ENCODE measurements at regions not wholly inside any gene's neighbourhood (a gene's known extent, or its start where the extent isn't known, plus 50 kb on each side); places are given as distances from the start of the nearest gene placed in this dataset.

- Histone ChIP-seq H3K27me3 (ENCODE audit: control insufficient read depth, insufficient read depth, low read length) (no peaks in the 10 kb centered on the region), H3K4me1 (ENCODE audit: control insufficient read depth, insufficient read depth, low read length) (no peaks in the 10 kb centered on the region), H3K9ac (ENCODE audit: low read length) (no peak overlapping the region), H3K27ac (ENCODE audit: low read depth, low read length) (no peak overlapping the region), H3K36me3 (ENCODE audit: control insufficient read depth, insufficient read depth, low read length) (no peaks in the 10 kb centered on the region), H3K4me3 (ENCODE audit: low read length) (no peak overlapping the region)
Observed at GRCh38 chr13:79874396-79875360, 393.7 kb downstream of the NDFIP2 start.

- Histone ChIP-seq H3K4me1 (ENCODE audit: control insufficient read depth, insufficient read depth, low read length) (no peaks in the 10 kb centered on the region), H3K27me3 (ENCODE audit: control insufficient read depth, insufficient read depth, low read length) (no peaks in the 10 kb centered on the region), H3K9ac (ENCODE audit: low read length) (no peak overlapping the region), H3K4me3 (ENCODE audit: low read length) (no peak overlapping the region), H3K27ac (ENCODE audit: low read depth, low read length) (no peak overlapping the region), H3K36me3 (ENCODE audit: control insufficient read depth, insufficient read depth, low read length) (no peaks in the 10 kb centered on the region)
Observed at GRCh38 chr13:79871594-79871993, 390.6 kb downstream of the NDFIP2 start.

- Histone ChIP-seq H3K4me1 (ENCODE audit: control insufficient read depth, insufficient read depth, low read length) (no peaks in the 10 kb centered on the region), H3K27ac (ENCODE audit: low read depth, low read length) (no peak overlapping the region), H3K4me3 (ENCODE audit: low read length) (no peak overlapping the region), H3K27me3 (ENCODE audit: control insufficient read depth, insufficient read depth, low read length) (no peaks in the 10 kb centered on the region), H3K9ac (ENCODE audit: low read length) (no peak overlapping the region), H3K36me3 (ENCODE audit: control insufficient read depth, insufficient read depth, low read length) (no peaks in the 10 kb centered on the region)
Observed at GRCh38 chr13:79870766-79871165, 389.8 kb downstream of the NDFIP2 start.

GRCh38 chr13:79870123-79870522, 389.2 kb downstream of the NDFIP2 start:
- no peak overlapping the region for H3K27ac ChIP-seq (ENCODE audit: low read depth, low read length)
- H3K27me3 ChIP-seq (ENCODE audit: control insufficient read depth, insufficient read depth, low read length): no peaks in the 10 kb centered on the region
- H3K4me3 ChIP-seq (ENCODE audit: low read length): no peak overlapping the region
- H3K9ac ChIP-seq (ENCODE audit: low read length): no peak overlapping the region
- H3K4me1 ChIP-seq (ENCODE audit: control insufficient read depth, insufficient read depth, low read length): no peaks in the 10 kb centered on the region
- H3K36me3 ChIP-seq (ENCODE audit: control insufficient read depth, insufficient read depth, low read length): no peaks in the 10 kb centered on the region

GRCh38 chr13:79869326-79869725, 388.4 kb downstream of the NDFIP2 start:
- H3K27ac ChIP-seq (ENCODE audit: low read depth, low read length): no peak overlapping the region
- H3K36me3 ChIP-seq (ENCODE audit: control insufficient read depth, insufficient read depth, low read length): no peaks in the 10 kb centered on the region
- no peaks in the 10 kb centered on the region for H3K4me1 ChIP-seq (ENCODE audit: control insufficient read depth, insufficient read depth, low read length)
- no peak overlapping the region for H3K9ac ChIP-seq (ENCODE audit: low read length)
- H3K27me3 ChIP-seq (ENCODE audit: control insufficient read depth, insufficient read depth, low read length): no peaks in the 10 kb centered on the region
- H3K4me3 ChIP-seq (ENCODE audit: low read length): no peak overlapping the region

- Histone ChIP-seq H3K9ac (ENCODE audit: low read length) (no peak overlapping the region), H3K4me3 (ENCODE audit: low read length) (no peak overlapping the region), H3K27ac (ENCODE audit: low read depth, low read length) (no peak overlapping the region), H3K4me1 (ENCODE audit: control insufficient read depth, insufficient read depth, low read length) (no peaks in the 10 kb centered on the region), H3K36me3 (ENCODE audit: control insufficient read depth, insufficient read depth, low read length) (no peaks in the 10 kb centered on the region), H3K27me3 (ENCODE audit: control insufficient read depth, insufficient read depth, low read length) (no peaks in the 10 kb centered on the region)
Observed at GRCh38 chr13:79867254-79867653, 386.3 kb downstream of the NDFIP2 start.

- H3K4me3 ChIP-seq (ENCODE audit: low read length): no peak overlapping the region
- H3K27ac ChIP-seq (ENCODE audit: low read depth, low read length): no peak overlapping the region
- H3K27me3 ChIP-seq (ENCODE audit: control insufficient read depth, insufficient read depth, low read length): no peaks in the 10 kb centered on the region
- H3K36me3 ChIP-seq (ENCODE audit: control insufficient read depth, insufficient read depth, low read length): no peaks in the 10 kb centered on the region
- no peak overlapping the region for H3K9ac ChIP-seq (ENCODE audit: low read length)
- no peaks in the 10 kb centered on the region for H3K4me1 ChIP-seq (ENCODE audit: control insufficient read depth, insufficient read depth, low read length)
Observed at GRCh38 chr13:79866436-79866835, 385.5 kb downstream of the NDFIP2 start.

- Histone ChIP-seq H3K4me1 (ENCODE audit: control insufficient read depth, insufficient read depth, low read length) (no peaks in the 10 kb centered on the region), H3K9ac (ENCODE audit: low read length) (no peak overlapping the region), H3K27me3 (ENCODE audit: control insufficient read depth, insufficient read depth, low read length) (no peaks in the 10 kb centered on the region), H3K4me3 (ENCODE audit: low read length) (no peak overlapping the region), H3K27ac (ENCODE audit: low read depth, low read length) (no peak overlapping the region), H3K36me3 (ENCODE audit: control insufficient read depth, insufficient read depth, low read length) (no peaks in the 10 kb centered on the region)
Observed at GRCh38 chr13:79862515-79862914, 381.6 kb downstream of the NDFIP2 start.

GRCh38 chr13:79861731-79862130, 380.8 kb downstream of the NDFIP2 start:
- Histone ChIP-seq H3K27me3 (ENCODE audit: control insufficient read depth, insufficient read depth, low read length) (no peaks in the 10 kb centered on the region), H3K4me3 (ENCODE audit: low read length) (no peak overlapping the region), H3K9ac (ENCODE audit: low read length) (no peak overlapping the region), H3K4me1 (ENCODE audit: control insufficient read depth, insufficient read depth, low read length) (no peaks in the 10 kb centered on the region), H3K27ac (ENCODE audit: low read depth, low read length) (no peak overlapping the region), H3K36me3 (ENCODE audit: control insufficient read depth, insufficient read depth, low read length) (no peaks in the 10 kb centered on the region)

- no peak overlapping the region for H3K4me3 ChIP-seq (ENCODE audit: low read length)
- H3K4me1 ChIP-seq (ENCODE audit: control insufficient read depth, insufficient read depth, low read length): no peaks in the 10 kb centered on the region
- no peak overlapping the region for H3K9ac ChIP-seq (ENCODE audit: low read length)
- no peaks in the 10 kb centered on the region for H3K36me3 ChIP-seq (ENCODE audit: control insufficient read depth, insufficient read depth, low read length)
- H3K27ac ChIP-seq (ENCODE audit: low read depth, low read length): no peak overlapping the region
- H3K27me3 ChIP-seq (ENCODE audit: control insufficient read depth, insufficient read depth, low read length): no peaks in the 10 kb centered on the region
Observed at GRCh38 chr13:79860791-79861190, 379.8 kb downstream of the NDFIP2 start.

- H3K4me3 ChIP-seq (ENCODE audit: low read length): no peak overlapping the region
- H3K27ac ChIP-seq (ENCODE audit: low read depth, low read length): no peak overlapping the region
- no peaks in the 10 kb centered on the region for H3K27me3 ChIP-seq (ENCODE audit: control insufficient read depth, insufficient read depth, low read length)
- no peak overlapping the region for H3K9ac ChIP-seq (ENCODE audit: low read length)
- no peaks in the 10 kb centered on the region for H3K4me1 ChIP-seq (ENCODE audit: control insufficient read depth, insufficient read depth, low read length)
- no peaks in the 10 kb centered on the region for H3K36me3 ChIP-seq (ENCODE audit: control insufficient read depth, insufficient read depth, low read length)
Observed at GRCh38 chr13:79859756-79860155, 378.8 kb downstream of the NDFIP2 start.

GRCh38 chr13:79853251-79853650, 372.3 kb downstream of the NDFIP2 start:
- Histone ChIP-seq H3K36me3 (ENCODE audit: control insufficient read depth, insufficient read depth, low read length) (no peaks in the 10 kb centered on the region), H3K4me3 (ENCODE audit: low read length) (no peak overlapping the region), H3K27me3 (ENCODE audit: control insufficient read depth, insufficient read depth, low read length) (no peaks in the 10 kb centered on the region), H3K4me1 (ENCODE audit: control insufficient read depth, insufficient read depth, low read length) (no peaks in the 10 kb centered on the region), H3K27ac (ENCODE audit: low read depth, low read length) (no peak overlapping the region), H3K9ac (ENCODE audit: low read length) (no peak overlapping the region)

GRCh38 chr13:79851318-79851717, 370.4 kb downstream of the NDFIP2 start:
- Histone ChIP-seq H3K36me3 (ENCODE audit: control insufficient read depth, insufficient read depth, low read length) (no peaks in the 10 kb centered on the region), H3K27me3 (ENCODE audit: control insufficient read depth, insufficient read depth, low read length) (no peaks in the 10 kb centered on the region), H3K27ac (ENCODE audit: low read depth, low read length) (no peak overlapping the region), H3K4me3 (ENCODE audit: low read length) (no peak overlapping the region), H3K9ac (ENCODE audit: low read length) (no peak overlapping the region), H3K4me1 (ENCODE audit: control insufficient read depth, insufficient read depth, low read length) (no peaks in the 10 kb centered on the region)

All from rectal smooth muscle tissue (tissue), 1 donor.